WI38 (cell line): ENCODE measurements at regions not wholly inside any gene's neighbourhood (a gene's known extent, or its start where the extent isn't known, plus 50 kb on each side); places are given as distances from the start of the nearest gene placed in this dataset.

Experiments
- H3K4me3 ChIP-seq: 2 replicates; pipeline ENCODE4 v1.5.1; 2011; ENCODE audit warnings: low read depth, mild to moderate bottlenecking, control low read depth, low read length
- TF ChIP-seq, protein P1 (sequence below): IDR thresholded peaks from 2 replicates; pipeline ENCODE4 v1.5.1; 2012; ENCODE audit warnings: low read depth, mild to moderate bottlenecking, control low read depth, low read length

- TF ChIP-seq, protein P1, sequence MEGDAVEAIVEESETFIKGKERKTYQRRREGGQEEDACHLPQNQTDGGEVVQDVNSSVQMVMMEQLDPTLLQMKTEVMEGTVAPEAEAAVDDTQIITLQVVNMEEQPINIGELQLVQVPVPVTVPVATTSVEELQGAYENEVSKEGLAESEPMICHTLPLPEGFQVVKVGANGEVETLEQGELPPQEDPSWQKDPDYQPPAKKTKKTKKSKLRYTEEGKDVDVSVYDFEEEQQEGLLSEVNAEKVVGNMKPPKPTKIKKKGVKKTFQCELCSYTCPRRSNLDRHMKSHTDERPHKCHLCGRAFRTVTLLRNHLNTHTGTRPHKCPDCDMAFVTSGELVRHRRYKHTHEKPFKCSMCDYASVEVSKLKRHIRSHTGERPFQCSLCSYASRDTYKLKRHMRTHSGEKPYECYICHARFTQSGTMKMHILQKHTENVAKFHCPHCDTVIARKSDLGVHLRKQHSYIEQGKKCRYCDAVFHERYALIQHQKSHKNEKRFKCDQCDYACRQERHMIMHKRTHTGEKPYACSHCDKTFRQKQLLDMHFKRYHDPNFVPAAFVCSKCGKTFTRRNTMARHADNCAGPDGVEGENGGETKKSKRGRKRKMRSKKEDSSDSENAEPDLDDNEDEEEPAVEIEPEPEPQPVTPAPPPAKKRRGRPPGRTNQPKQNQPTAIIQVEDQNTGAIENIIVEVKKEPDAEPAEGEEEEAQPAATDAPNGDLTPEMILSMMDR = no peak
- no peak overlapping the region for H3K4me3 ChIP-seq
Measured at GRCh38 chr3:76768912-76769311, 271.0 kb upstream of the ROBO2 start.

DNA sequence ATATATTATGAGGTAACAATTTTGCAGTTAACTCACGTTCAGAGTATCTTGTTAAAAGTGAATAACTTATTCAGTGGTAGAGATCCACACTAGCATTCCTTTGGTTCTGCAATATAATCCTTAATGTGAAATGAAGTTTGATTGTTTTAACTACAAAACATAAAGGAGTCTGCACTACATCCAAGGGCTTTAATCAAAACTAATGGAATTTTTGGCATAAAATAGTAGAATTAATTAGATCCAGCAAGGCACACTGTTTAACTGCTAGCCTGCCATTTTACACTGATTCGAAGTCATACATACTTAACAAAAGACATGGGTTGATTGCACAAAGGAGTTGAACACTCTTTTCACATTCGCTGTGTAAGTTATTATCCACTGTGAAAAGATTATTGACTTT lies 263.0 kb upstream of the ROBO2 start:
- no peak overlapping the region for H3K4me3 ChIP-seq
- TF ChIP-seq, protein P1 = no peak

DNA sequence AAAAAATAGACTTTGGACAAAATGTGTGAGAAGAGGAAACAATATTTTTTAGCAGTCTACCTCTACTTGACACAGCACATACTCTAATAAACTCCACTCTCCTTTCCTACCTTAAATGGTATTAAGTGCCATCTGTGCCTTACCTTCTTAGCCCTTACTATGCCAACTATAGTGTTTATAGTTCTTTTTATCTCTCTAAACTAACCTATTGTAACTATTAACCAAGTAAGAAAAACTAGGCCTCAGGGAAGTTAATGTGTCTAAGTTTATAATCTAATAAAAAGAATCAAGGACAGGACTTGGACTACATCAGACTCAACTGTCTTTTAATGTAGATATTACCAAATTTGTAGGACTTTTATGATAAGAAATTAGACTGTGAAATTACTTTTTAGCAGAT lies 251.7 kb upstream of the ROBO2 start:
- H3K4me3 ChIP-seq = no peak overlapping the region
- TF ChIP-seq, protein P1 = no peak

DNA sequence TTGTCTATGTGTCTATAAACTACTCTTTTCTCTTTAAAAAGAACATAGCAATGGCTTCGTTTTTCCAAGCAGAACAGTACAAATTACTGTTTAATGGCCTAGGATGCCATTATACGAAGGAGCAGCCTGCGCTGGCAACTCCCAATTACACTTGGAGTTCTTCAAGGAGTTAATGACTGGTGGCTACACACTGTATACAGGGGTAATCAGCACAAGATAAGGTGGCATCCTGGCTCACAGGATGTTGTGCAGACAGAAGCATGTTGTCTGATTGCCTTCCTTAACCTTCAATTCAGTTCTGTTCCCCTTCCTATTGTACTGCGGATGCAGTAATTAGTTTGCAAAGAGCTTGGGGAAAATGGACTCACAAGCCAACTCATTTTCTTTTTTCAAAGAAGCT lies 250.7 kb upstream of the ROBO2 start:
- TF ChIP-seq, protein P1 = no peak
- H3K4me3 ChIP-seq = no peak overlapping the region

- TF ChIP-seq, protein P1 = no peak
Measured at GRCh38 chr3:76811418-76811817, 228.5 kb upstream of the ROBO2 start.

GRCh38 chr3:76812649-76813242 lies 227.2 kb upstream of the ROBO2 start:
- TF ChIP-seq, protein P1 = no peak
- no peak overlapping the region for H3K4me3 ChIP-seq

More at GRCh38 chr3:76811418-76811817, 228.5 kb upstream of the ROBO2 start:
- H3K4me3 ChIP-seq = no peak overlapping the region

DNA sequence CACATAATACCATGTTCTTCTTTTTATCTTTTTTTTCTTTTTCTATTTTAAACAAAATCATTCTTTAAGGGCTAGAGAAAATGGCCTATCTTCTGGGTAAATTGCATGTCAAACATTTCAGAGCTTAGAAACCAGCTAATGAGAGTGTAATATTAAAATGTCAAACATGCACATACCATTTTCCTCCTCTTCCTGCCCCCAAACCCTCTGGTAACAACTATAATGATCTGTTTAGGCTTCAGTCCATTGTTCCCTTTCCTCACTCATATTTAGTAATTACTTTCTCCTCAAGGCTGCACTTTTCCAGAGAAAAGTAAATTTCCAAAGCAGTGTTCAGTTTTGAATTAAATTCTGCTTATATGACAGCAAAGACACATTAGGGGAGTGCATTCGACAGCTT lies 224.3 kb upstream of the ROBO2 start:
- TF ChIP-seq, protein P1 = no peak
- no peak overlapping the region for H3K4me3 ChIP-seq
